Transverse colon (tissue), 4 donors: ENCODE measurements at regions not wholly inside any gene's neighbourhood (a gene's known extent, or its start where the extent isn't known, plus 50 kb on each side); places are given as distances from the start of the nearest gene placed in this dataset.

Experiments used
- DNase-seq: peaks from one replicate; pipeline ENCODE4 v3.0.0-alpha.2; 2019
- H3K27ac ChIP-seq, 4 donors: fragments of 200-600 bp; sonication (generic); 2 replicates each; pipeline ENCODE4 v1.5.1; 2016 to 2018; ENCODE audit warnings: inconsistent platforms in 4 of 4
- H3K27me3 ChIP-seq: fragments of 200-600 bp; sonication (generic); 2 replicates; pipeline ENCODE4 v1.5.1; 2017; ENCODE audit warnings: inconsistent platforms
- H3K36me3 ChIP-seq, 4 donors: fragments of 200-600 bp; sonication (generic); 2 replicates each; pipeline ENCODE4 v1.5.1; 2017 to 2019; ENCODE audit warnings: inconsistent platforms in 4 of 4
- H3K4me1 ChIP-seq, 4 donors: fragments of 200-600 bp; sonication (generic); 2 replicates each; pipeline ENCODE4 v1.5.1; 2017 to 2020; ENCODE audit warnings: inconsistent platforms in 4 of 4
- H3K4me3 ChIP-seq, 4 donors: fragments of 200-600 bp; sonication (generic); 1 replicate in 1 of 4; 2 replicates in 3 of 4; pipeline versions ENCODE4 v1.5.1 to v1.6.1; 2017 to 2019; ENCODE audit warnings: inconsistent platforms in 4 of 4
- H3K9me3 ChIP-seq, 2 donors: fragments of 200-600 bp; sonication (generic); 2 replicates each; pipeline ENCODE4 v1.5.1; 2017 to 2019; ENCODE audit warnings: inconsistent platforms in 2 of 2
- CTCF ChIP-seq, 5 experiments: fragments of 200-600 bp in 3 of 5; fragments of 450-650 bp in 2 of 5; sonication (generic) in 3 of 5; IDR thresholded peaks; 1 replicate in 2 of 5; 2 replicates in 3 of 5; pipeline ENCODE4 v1.5.1; 2016 to 2017; ENCODE audit warnings: antibody characterized with exemption in 5 of 5, inconsistent platforms in 3 of 5, mild to moderate bottlenecking in 2 of 5, moderate library complexity in 1 of 5
- EP300 ChIP-seq: sonication (generic); formaldehyde crosslinking; IDR thresholded peaks from one replicate; pipeline ENCODE4 v1.6.1; 2017; ENCODE audit warnings: antibody characterized with exemption, low read depth
- POLR2A ChIP-seq: fragments of 450-650 bp; IDR thresholded peaks from one replicate; pipeline ENCODE4 v1.6.1; 2016; ENCODE audit warnings: antibody characterized with exemption, mild to moderate bottlenecking, moderate library complexity
- POLR2AphosphoS5 ChIP-seq, 3 donors: sonication (generic); formaldehyde crosslinking; IDR thresholded peaks; one replicate each; pipeline ENCODE4 v1.6.1; 2016; ENCODE audit warnings: antibody characterized with exemption in 3 of 3
- WGBS, 2 donors: methylation state at CpG; one replicate each; pipeline ENCODE4 v1.1.5; 2018; ENCODE audit warnings: low coverage in 1 of 2; 5-methylcytosine and 5-hydroxymethylcytosine counted together
- in situ Hi-C, 4 donors: fragments of 200-750 bp; cut with MboI; loops; one replicate each; pipeline versions ENCODE4 v1.15.0 to v1.15.1; 2017; ENCODE audit warnings: low sequenced_read_pairs in 3 of 4, low pct_ligation_motif_present in 1 of 4, low pct_unique_long_range_greater_than_20kb in 1 of 4
- intact Hi-C: fragments of 100-400 bp; cut with DNase I; formaldehyde crosslinking; loops from one replicate; pipeline ENCODE4 v1.15.1; 2023; ENCODE audit warnings: low total_unique reads

- 81% methylated on average over 1 of the region's 1 CpG; no CpG with 5 or more reads in 1 of the 2 donors for WGBS, 2 donors
- no peak for DNase-seq
- no peaks in the 10 kb centered on the region for H3K36me3 ChIP-seq
- intact Hi-C loops = no loop called here
- no peak overlapping the region for H3K4me3 ChIP-seq
- H3K4me1 ChIP-seq = no peaks in the 10 kb centered on the region
- H3K27me3 ChIP-seq = no peaks in the 10 kb centered on the region
- in situ Hi-C loops = no loop called here
- TF ChIP-seq CTCF (IDR thresholded peaks at IDR 0.05) (no peak), POLR2A (no peak), POLR2AphosphoS5 (IDR thresholded peaks at IDR 0.05) (no peak)
- H3K9me3 ChIP-seq = no peaks in the 10 kb centered on the region
- no peak overlapping the region for H3K27ac ChIP-seq
These were observed 180.2 kb downstream of the EPM2A start for GRCh38 chr6:145555084-145555483.

DNA sequence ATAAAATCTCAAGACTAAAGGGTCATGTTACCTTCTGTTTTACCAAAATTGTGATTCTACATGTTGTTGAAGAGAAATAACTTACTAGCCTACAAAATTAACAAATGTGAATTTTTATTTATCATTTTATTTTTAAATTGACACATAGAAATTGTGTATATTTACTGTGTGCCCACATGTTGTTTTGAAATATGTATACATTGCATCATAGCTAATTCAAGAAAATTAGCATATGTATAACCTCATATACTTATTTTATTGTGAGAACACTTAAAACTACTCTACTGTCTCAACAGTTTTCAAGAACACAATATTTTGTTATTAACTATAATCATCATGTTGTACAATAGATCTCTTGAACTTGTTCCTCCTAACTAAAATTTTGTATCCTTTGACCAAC is 177.8 kb downstream of the EPM2A start:
- Histone ChIP-seq H3K4me1 (no peaks in the 10 kb centered on the region), H3K9me3 (no peaks in the 10 kb centered on the region), H3K27ac (no peak overlapping the region), H3K36me3 (no peaks in the 10 kb centered on the region), H3K4me3 (no peak overlapping the region), H3K27me3 (no peaks in the 10 kb centered on the region)
- in situ Hi-C loops (no loop called here), intact Hi-C loops (no loop called here)
- DNase-seq = no peak
- TF ChIP-seq EP300 (no peak), POLR2A (no peak), POLR2AphosphoS5 (IDR thresholded peaks at IDR 0.05) (no peak), CTCF (IDR thresholded peaks at IDR 0.05) (no peak)

- Histone ChIP-seq H3K36me3 (no peaks in the 10 kb centered on the region), H3K4me1 (no peaks in the 10 kb centered on the region), H3K27me3 (no peaks in the 10 kb centered on the region), H3K4me3 (no peak overlapping the region), H3K27ac (no peak overlapping the region), H3K9me3 (no peaks in the 10 kb centered on the region)
- DNase-seq = no peak
- in situ Hi-C loops (no loop called here), intact Hi-C loops (no loop called here)
- TF ChIP-seq EP300 (no peak), CTCF (IDR thresholded peaks at IDR 0.05) (no peak), POLR2AphosphoS5 (IDR thresholded peaks at IDR 0.05) (no peak), POLR2A (no peak)
- 53% methylated on average over 1 of the region's 1 CpG; no CpG with 5 or more reads in 1 of the 2 donors for WGBS, 2 donors
These were observed 175.5 kb downstream of the EPM2A start for GRCh38 chr6:145559836-145560235.

DNA sequence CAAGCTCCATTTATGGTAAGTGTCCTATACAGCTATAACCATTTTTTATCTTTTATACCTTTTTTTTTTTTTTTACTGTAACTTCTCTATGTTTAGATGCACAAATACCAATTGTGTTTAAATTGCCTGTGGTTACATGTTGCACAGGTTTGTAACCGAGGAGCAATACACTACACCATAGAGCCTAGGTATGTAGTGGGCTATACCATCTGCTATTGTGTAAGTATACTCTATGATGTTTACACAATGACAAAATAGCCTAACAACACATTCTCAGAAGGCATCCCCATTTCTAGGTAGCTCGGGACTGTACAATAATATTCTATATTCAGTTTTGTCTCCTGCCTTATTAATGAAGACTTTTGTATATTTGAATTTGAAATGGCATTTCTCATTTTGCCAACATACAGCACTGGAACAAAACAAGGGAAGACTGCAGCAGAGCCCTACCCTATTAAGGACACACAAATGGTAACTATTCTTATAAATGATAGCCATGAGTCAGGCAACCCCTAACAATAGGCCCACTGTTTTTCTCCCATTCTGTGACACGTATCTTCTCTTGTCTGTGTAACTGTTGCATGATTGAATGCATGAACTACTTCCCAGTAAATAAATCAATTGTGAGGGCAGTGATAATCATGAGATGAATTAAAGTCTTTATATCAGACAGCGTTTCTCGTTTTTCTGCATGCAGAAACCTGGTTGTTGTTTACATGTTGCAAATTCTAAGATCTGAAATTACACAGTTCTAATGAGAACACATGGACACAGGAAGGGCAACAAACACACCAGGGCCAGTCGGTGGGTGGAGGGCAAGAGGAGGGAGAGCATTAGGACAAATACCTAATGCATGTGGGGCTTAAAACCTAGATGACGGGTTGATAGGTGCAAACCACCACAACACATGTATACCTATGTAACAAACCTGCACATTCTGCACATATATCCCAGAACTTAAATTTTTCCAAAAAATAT is 173.9 kb downstream of the EPM2A start:
- no peak overlapping the region for H3K27ac ChIP-seq
- 76 to 77% methylated on average over 7 of the region's 7 CpGs for WGBS, 2 donors
- no peaks in the 10 kb centered on the region for H3K9me3 ChIP-seq
- no peak for DNase-seq
- no peak overlapping the region for H3K4me3 ChIP-seq
- TF ChIP-seq EP300 (no peak), POLR2A (no peak), CTCF (IDR thresholded peaks at IDR 0.05) (no peak), POLR2AphosphoS5 (IDR thresholded peaks at IDR 0.05) (no peak)
- H3K36me3 ChIP-seq = no peaks in the 10 kb centered on the region
- intact Hi-C loops (no loop called here), in situ Hi-C loops (no loop called here)
- no peaks in the 10 kb centered on the region for H3K4me1 ChIP-seq
- no peaks in the 10 kb centered on the region for H3K27me3 ChIP-seq
